HEK293 (cell line): ENCODE measurements at regions not wholly inside any gene's neighbourhood (a gene's known extent, or its start where the extent isn't known, plus 50 kb on each side); places are given as distances from the start of the nearest gene placed in this dataset.

Experiments used
- CTCF ChIA-PET: fragments of 350-600 bp; formaldehyde crosslinking; extraction: SDS; loops from one replicate; lab custom pipeline; 2021; ENCODE audit warnings: antibody characterized with exemption; lab: Yijun Ruan, JAX
- POLR2A ChIA-PET: fragments of 300-600 bp; formaldehyde crosslinking; extraction: SDS; loops from one replicate; lab custom pipeline; 2020; ENCODE audit warnings: antibody characterized with exemption, inconsistent platforms; lab: Yijun Ruan, JAX
- H3K27ac ChIP-seq: fragments of 200-500 bp; sonication (Bioruptor generic); 2 replicates; pipeline ENCODE4 v1.5.1; 2014; ENCODE audit warnings: low read depth, low read length, control low read depth, inconsistent platforms; ENCODE audit errors: extremely low read depth
- H3K36me3 ChIP-seq, 2 experiments: fragments of 200-500 bp in 1 of 2; sonication (Bioruptor generic) in 1 of 2; 1 replicate in 1 of 2; 2 replicates in 1 of 2; pipeline ENCODE4 v1.5.1; 2014 to 2017; ENCODE audit warnings: inconsistent platforms in 2 of 2, low read length in 2 of 2; ENCODE audit not compliant: control insufficient read depth in 2 of 2, insufficient read depth in 1 of 2
- H3K4me1 ChIP-seq: fragments of 200-500 bp; sonication (Bioruptor generic); 2 replicates; pipeline ENCODE4 v1.5.1; 2014; ENCODE audit warnings: mild to moderate bottlenecking, low read length, inconsistent platforms; ENCODE audit not compliant: control insufficient read depth, insufficient read depth
- H3K4me3 ChIP-seq: 2 replicates; pipeline ENCODE4 v1.5.1; 2011; ENCODE audit warnings: low read depth, mild to moderate bottlenecking, control low read depth, low read length, moderate library complexity
- H3K9me3 ChIP-seq: fragments of 200-500 bp; sonication (Bioruptor generic); 2 replicates; pipeline ENCODE4 v1.5.1; 2014; ENCODE audit warnings: low read depth, low read length, inconsistent platforms; ENCODE audit not compliant: control insufficient read depth, insufficient read depth
- AEBP2 ChIP-seq: fragments of 450-650 bp; formaldehyde crosslinking; IDR thresholded peaks from 2 replicates; pipeline ENCODE4 v1.5.1; 2016; ENCODE audit warnings: missing biosample characterization, missing genetic modification characterization, borderline replicate concordance
- BCL11A ChIP-seq: fragments of 450-650 bp; formaldehyde crosslinking; IDR thresholded peaks from 2 replicates; pipeline ENCODE4 v1.5.1; 2016; ENCODE audit warnings: low read depth, missing biosample characterization, missing genetic modification characterization
- GLIS1 ChIP-seq: fragments of 450-650 bp; formaldehyde crosslinking; IDR thresholded peaks from 2 replicates; pipeline ENCODE4 v1.5.1; 2016; ENCODE audit warnings: missing biosample characterization, missing genetic modification characterization
- OVOL3 ChIP-seq: fragments of 450-650 bp; formaldehyde crosslinking; IDR thresholded peaks from 2 replicates; pipeline ENCODE4 v1.5.1; 2016; ENCODE audit warnings: missing biosample characterization, missing genetic modification characterization
- PRDM2 ChIP-seq: fragments of 450-650 bp; formaldehyde crosslinking; IDR thresholded peaks from 2 replicates; pipeline ENCODE4 v1.5.1; 2016; ENCODE audit warnings: missing biosample characterization, missing genetic modification characterization, borderline replicate concordance
- TCF7L2 ChIP-seq: IDR thresholded peaks from 2 replicates; pipeline ENCODE4 v1.6.1; 2011; ENCODE audit warnings: low read depth, mild to moderate bottlenecking, inconsistent platforms, low read length, moderate library complexity, borderline replicate concordance
- ZIC2 ChIP-seq: fragments of 450-650 bp; formaldehyde crosslinking; IDR thresholded peaks from 2 replicates; pipeline ENCODE4 v1.5.1; 2016; ENCODE audit warnings: missing biosample characterization, missing genetic modification characterization
- ZNF132 ChIP-seq: fragments of 450-650 bp; formaldehyde crosslinking; IDR thresholded peaks from 2 replicates; pipeline ENCODE4 v1.5.1; 2017; ENCODE audit warnings: missing biosample characterization, missing genetic modification characterization, borderline replicate concordance
- ZNF157 ChIP-seq: fragments of 450-650 bp; formaldehyde crosslinking; IDR thresholded peaks from 2 replicates; pipeline ENCODE4 v1.5.1; 2016; ENCODE audit warnings: missing biosample characterization, missing genetic modification characterization
- ZNF221 ChIP-seq: fragments of 450-650 bp; formaldehyde crosslinking; IDR thresholded peaks from 2 replicates; pipeline ENCODE4 v1.5.1; 2017; ENCODE audit warnings: missing biosample characterization, missing genetic modification characterization, borderline replicate concordance
- ZNF23 ChIP-seq: fragments of 450-650 bp; formaldehyde crosslinking; IDR thresholded peaks from 2 replicates; pipeline ENCODE4 v1.5.1; 2016; ENCODE audit warnings: missing biosample characterization, missing genetic modification characterization, borderline replicate concordance
- ZNF26 ChIP-seq: fragments of 450-650 bp; formaldehyde crosslinking; IDR thresholded peaks from 2 replicates; pipeline ENCODE4 v1.5.1; 2016; ENCODE audit warnings: missing biosample characterization, missing genetic modification characterization
- ZNF341 ChIP-seq: fragments of 450-650 bp; formaldehyde crosslinking; IDR thresholded peaks from 2 replicates; pipeline ENCODE4; 2016; ENCODE audit warnings: low read depth, missing biosample characterization, missing genetic modification characterization
- ZNF501 ChIP-seq: fragments of 450-650 bp; formaldehyde crosslinking; IDR thresholded peaks from 2 replicates; pipeline ENCODE4 v1.5.1; 2016; ENCODE audit warnings: missing biosample characterization, missing genetic modification characterization
- ZNF585B ChIP-seq: fragments of 450-650 bp; formaldehyde crosslinking; IDR thresholded peaks from 2 replicates; pipeline ENCODE4 v1.5.1; 2016; ENCODE audit warnings: missing biosample characterization, missing genetic modification characterization
- ZNF600 ChIP-seq: fragments of 450-650 bp; formaldehyde crosslinking; IDR thresholded peaks from 2 replicates; pipeline ENCODE4 v1.5.1; 2016; ENCODE audit warnings: missing biosample characterization, missing genetic modification characterization
- ZNF830 ChIP-seq: fragments of 450-650 bp; IDR thresholded peaks from 2 replicates; pipeline ENCODE4 v1.5.0; 2018; ENCODE audit warnings: missing biosample characterization, missing genetic modification characterization, low read depth, mild to moderate bottlenecking, moderate library complexity
- ZSCAN4 ChIP-seq: fragments of 450-650 bp; formaldehyde crosslinking; IDR thresholded peaks from 2 replicates; pipeline ENCODE4 v1.5.1; 2017; ENCODE audit warnings: missing biosample characterization, missing genetic modification characterization

- TF ChIP-seq ZNF600 (tag by site-specific recombination) = peak; percentile 51; the same call in 1 of the 2 replicates
- no peak for TF ChIP-seq TCF7L2
- no peak for TF ChIP-seq ZNF221 (tag by site-specific recombination)
- no peak for TF ChIP-seq ZSCAN4 (tag by site-specific recombination)
- TF ChIP-seq ZNF157 (tag by site-specific recombination) = no peak
- peak; percentile 89 for TF ChIP-seq ZIC2 (tag by site-specific recombination)
- no peak for TF ChIP-seq ZNF585B (tag by site-specific recombination)
- no peak for TF ChIP-seq OVOL3
- TF ChIP-seq ZNF132 (tag by site-specific recombination) = no peak
Measured at GRCh38 chr5:154583671-154584177, 105.7 kb upstream of the HAND1 start (continued).

GRCh38 chr5:154580422-154580821 is 102.4 kb upstream of the HAND1 start:
- TF ChIP-seq TCF7L2 = no peak
- TF ChIP-seq, all 188 proteins: peak for 0
- H3K9me3 ChIP-seq = no peaks in the 10 kb centered on the region
- peaks cover 4% of the 10 kb centered on the region; the same call in 1 of the 2 replicates for H3K4me1 ChIP-seq
- no peaks in the 10 kb centered on the region for H3K36me3 ChIP-seq
- ChIA-PET CTCF (interaction anchor here (1.3 kb wide), 1 partner anchor 59 kb away, joined by 7 read pairs; no protein-coding TSS in a partner anchor), POLR2A (no interaction called here)
- H3K27ac ChIP-seq = no peak overlapping the region
- H3K4me3 ChIP-seq = no peak overlapping the region

- Histone ChIP-seq H3K4me1 (peaks cover 4% of the 10 kb centered on the region; the same call in 1 of the 2 replicates), H3K36me3 (no peaks in the 10 kb centered on the region), H3K27ac (no peak overlapping the region), H3K9me3 (no peaks in the 10 kb centered on the region), H3K4me3 (no peak overlapping the region)
- ChIA-PET POLR2A (no interaction called here), CTCF (no interaction called here)
- TF ChIP-seq BCL11A = no peak
- TF ChIP-seq ZNF830 (tag by site-specific recombination) = no peak
Measured at GRCh38 chr5:154577416-154577815, 99.4 kb upstream of the HAND1 start.

GRCh38 chr5:154576429-154576806 is 98.4 kb upstream of the HAND1 start:
- CTCF ChIA-PET = interaction anchor here (1.1 to 1.3 kb wide), 2 partner anchors 35 to 56 kb away, joined by 3 read pairs; no protein-coding TSS in a partner anchor
- 0 out of 2 replicates have a peak, but pooled peaks have one; percentile 27 for TF ChIP-seq ZNF341 (tag by site-specific recombination)
- peak; percentile 31; the same call in 1 of the 2 replicates for TF ChIP-seq GLIS1 (tag by site-specific recombination)
- no peak for TF ChIP-seq ZNF23 (tag by site-specific recombination)
- peak; percentile 96 for TF ChIP-seq TCF7L2
- no peak for TF ChIP-seq PRDM2 (tag by site-specific recombination)
- TF ChIP-seq ZNF501 (tag by site-specific recombination) = no peak
- TF ChIP-seq AEBP2 (tag by site-specific recombination) = no peak
- peak; percentile 77 for TF ChIP-seq ZIC2 (tag by site-specific recombination)
- no peak for TF ChIP-seq ZNF26 (tag by site-specific recombination)
- POLR2A ChIA-PET = no interaction called here

More at GRCh38 chr5:154576429-154576806, 98.4 kb upstream of the HAND1 start:
- H3K4me1 ChIP-seq = no peaks in the 10 kb centered on the region
- no peak overlapping the region for H3K27ac ChIP-seq
- no peaks in the 10 kb centered on the region for H3K36me3 ChIP-seq
- no peaks in the 10 kb centered on the region for H3K9me3 ChIP-seq
- no peak overlapping the region for H3K4me3 ChIP-seq
